ENCODE measurements at regions not wholly inside any gene's neighbourhood (a gene's known extent, or its start where the extent isn't known, plus 50 kb on each side); places are given as distances from the start of the nearest gene placed in this dataset.

DNA sequence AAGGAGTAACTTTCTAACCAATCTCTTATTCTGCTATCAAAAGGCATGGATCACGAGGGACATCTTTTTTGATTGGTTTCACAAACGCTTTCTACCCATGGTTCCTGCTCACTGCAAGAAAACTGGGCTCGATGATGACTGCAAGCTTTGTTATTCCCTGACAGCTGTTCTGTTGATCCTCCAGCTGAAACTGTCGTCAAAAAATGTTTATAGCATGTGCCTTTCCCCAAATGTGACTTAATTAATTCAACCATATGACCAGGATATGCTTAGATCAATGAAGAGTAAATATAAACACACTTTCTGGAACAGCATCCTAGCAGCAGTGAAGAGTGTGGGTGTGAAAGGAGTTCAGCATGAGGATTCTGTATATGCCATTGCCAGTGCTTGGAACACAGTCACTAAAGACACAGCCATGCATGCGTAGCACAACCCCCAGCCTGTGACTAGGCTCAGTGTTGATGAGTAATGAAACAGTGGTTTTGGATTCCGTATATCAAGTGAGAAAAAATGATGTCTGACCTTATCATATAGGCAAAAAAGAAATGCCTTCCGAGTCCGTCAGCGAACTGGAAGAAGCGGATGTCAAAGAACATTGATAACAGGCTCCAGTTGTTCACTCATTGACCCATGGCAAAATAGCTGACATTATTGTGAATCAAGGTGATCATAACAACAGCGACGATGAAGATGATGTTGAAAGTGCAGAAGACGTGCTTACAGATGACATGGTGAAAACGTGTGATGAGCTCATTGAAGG is 347.4 kb downstream of the FGF9 start:
- Histone ChIP-seq H2BK5ac (ENCODE audit: low read depth, low read length, poor library complexity, severe bottlenecking) (no peak overlapping the region), H2BK20ac (ENCODE audit: low read depth, low read length) (peak overlapping the region; percentile 16; the same call in 1 of the 2 replicates), H2BK15ac (ENCODE audit: low read depth, low read length) (no peak overlapping the region), H4K8ac (ENCODE audit: low read depth in 2 of 2, low read length in 2 of 2) (no peak overlapping the region), H3K9ac (ENCODE audit: low read depth, low read length) (no peak overlapping the region), H3K18ac (ENCODE audit: low read depth, low read length) (peak overlapping the region; percentile 20; the same call in 1 of the 2 replicates), H3K27ac (ENCODE audit: insufficient read depth, low read length) (no peak overlapping the region), H3K27me3 (ENCODE audit: control insufficient read depth, insufficient read depth, low read length) (no peaks in the 10 kb centered on the region), H2BK120ac (ENCODE audit: low read depth, low read length) (no peak overlapping the region; the same call in 1 of the 2 replicates), H3K36me3 (ENCODE audit: control insufficient read depth, insufficient read depth, low read length) (no peaks in the 10 kb centered on the region), H4K20me1 (ENCODE audit: insufficient read depth, low read length) (no peaks in the 10 kb centered on the region), H3K4me2 (ENCODE audit: low read depth, low read length) (no peak overlapping the region; the same call in 1 of the 2 replicates), H3K79me1 (ENCODE audit: low read depth in 1 of 2, low read length in 2 of 2) (no peaks in the 10 kb centered on the region), H3K14ac (replicated peaks; ENCODE audit: low read depth, low read length) (0 out of 2 replicates have a peak overlapping the region, but pooled peaks have one; percentile 2), H2AK5ac (ENCODE audit: low read depth, low read length) (no peak overlapping the region; the same call in 1 of the 2 replicates), H3K4ac (ENCODE audit: low read depth, low read length) (no peak overlapping the region), H4K91ac (ENCODE audit: insufficient read depth, low read depth, low read length) (no peak overlapping the region), H2AFZ (replicated peaks; ENCODE audit: low read length, poor library complexity) (peak overlapping the region; percentile 1), H3K9me3 (ENCODE audit: control insufficient read depth, insufficient read depth, low read length) (no peaks in the 10 kb centered on the region), H3K23ac (ENCODE audit: low read depth, low read length) (no peak overlapping the region), H3K56ac (ENCODE audit: extremely low read depth, insufficient read depth, low read length) (no peak overlapping the region), H3K9me1 (ENCODE audit: insufficient read depth, low read length) (no peaks in the 10 kb centered on the region), H4K5ac (ENCODE audit: low read depth, low read length) (no peak overlapping the region), H3K4me3 (ENCODE audit: insufficient read depth, low read depth, low read length) (no peak overlapping the region), H2AK9ac (replicated peaks; ENCODE audit: low read depth, low read length, poor library complexity) (no peak overlapping the region), H3K4me1 (ENCODE audit: control insufficient read depth, insufficient read depth, low read length) (no peaks in the 10 kb centered on the region)
- dilution Hi-C loops (cut with HindIII; ENCODE audit: low sequenced_read_pairs, unreplicated experiment) (no loop called here), in situ Hi-C loops (cut with MboI; ENCODE audit: low sequenced_read_pairs) (no loop called here), intact Hi-C loops (cut with micrococcal nuclease) (no loop called here)
- DNase-seq: no peak
- peak; percentile 48 for ATAC-seq (ENCODE audit: low read depth)
- ChIA-PET CTCF (no interaction called here), POLR2A (ENCODE audit: unreplicated experiment) (no interaction called here)
- 83% methylated on average over 6 of the region's 14 CpGs; no CpG with 5 or more reads in 1 of the 2 experiments for WGBS, 2 experiments (ENCODE audit: extremely low coverage in 2 of 2, insufficient read length in 1 of 2)
- BruUV-seq (replicated peaks): no TSS peak
- TF ChIP-seq MXI1 (IDR thresholded peaks at IDR 0.05; ENCODE audit: borderline replicate concordance, low read depth, low read length): no peak
- no peak for TF ChIP-seq SMC3 (IDR thresholded peaks at IDR 0.05; ENCODE audit: low read depth, low read length)
- TF ChIP-seq BHLHE40 (IDR thresholded peaks at IDR 0.05; ENCODE audit: low read depth, low read length): no peak
- TF ChIP-seq POLR2A (IDR thresholded peaks at IDR 0.05; ENCODE audit: low read depth, low read length): no peak
- TF ChIP-seq NFE2L2 (IDR thresholded peaks at IDR 0.05; ENCODE audit: low read depth, low read length): no peak
- no peak for TF ChIP-seq MAFK (IDR thresholded peaks at IDR 0.05; ENCODE audit: low read depth, low read length)
- no peak for TF ChIP-seq RFX5 (IDR thresholded peaks at IDR 0.05; ENCODE audit: low read depth, low read length)
- TF ChIP-seq MAZ (IDR thresholded peaks at IDR 0.05; ENCODE audit: borderline replicate concordance, low read depth, low read length): no peak
- TF ChIP-seq CEBPB (IDR thresholded peaks at IDR 0.05; ENCODE audit: low read depth, low read length): no peak
- no peak for TF ChIP-seq RCOR1 (IDR thresholded peaks at IDR 0.05; ENCODE audit: insufficient replicate concordance, low read length)
- TF ChIP-seq, protein P1, sequence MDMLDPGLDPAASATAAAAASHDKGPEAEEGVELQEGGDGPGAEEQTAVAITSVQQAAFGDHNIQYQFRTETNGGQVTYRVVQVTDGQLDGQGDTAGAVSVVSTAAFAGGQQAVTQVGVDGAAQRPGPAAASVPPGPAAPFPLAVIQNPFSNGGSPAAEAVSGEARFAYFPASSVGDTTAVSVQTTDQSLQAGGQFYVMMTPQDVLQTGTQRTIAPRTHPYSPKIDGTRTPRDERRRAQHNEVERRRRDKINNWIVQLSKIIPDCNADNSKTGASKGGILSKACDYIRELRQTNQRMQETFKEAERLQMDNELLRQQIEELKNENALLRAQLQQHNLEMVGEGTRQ (IDR thresholded peaks at IDR 0.05; ENCODE audit: low read depth, low read length): no peak
- TF ChIP-seq RAD21 (IDR thresholded peaks at IDR 0.05; ENCODE audit: low read length): no peak
- TF ChIP-seq FOS (IDR thresholded peaks at IDR 0.05; ENCODE audit: low read depth, low read length): no peak
- TF ChIP-seq CHD1 (IDR thresholded peaks at IDR 0.05; ENCODE audit: low read depth, low read length): no peak
- TF ChIP-seq, protein P2, sequence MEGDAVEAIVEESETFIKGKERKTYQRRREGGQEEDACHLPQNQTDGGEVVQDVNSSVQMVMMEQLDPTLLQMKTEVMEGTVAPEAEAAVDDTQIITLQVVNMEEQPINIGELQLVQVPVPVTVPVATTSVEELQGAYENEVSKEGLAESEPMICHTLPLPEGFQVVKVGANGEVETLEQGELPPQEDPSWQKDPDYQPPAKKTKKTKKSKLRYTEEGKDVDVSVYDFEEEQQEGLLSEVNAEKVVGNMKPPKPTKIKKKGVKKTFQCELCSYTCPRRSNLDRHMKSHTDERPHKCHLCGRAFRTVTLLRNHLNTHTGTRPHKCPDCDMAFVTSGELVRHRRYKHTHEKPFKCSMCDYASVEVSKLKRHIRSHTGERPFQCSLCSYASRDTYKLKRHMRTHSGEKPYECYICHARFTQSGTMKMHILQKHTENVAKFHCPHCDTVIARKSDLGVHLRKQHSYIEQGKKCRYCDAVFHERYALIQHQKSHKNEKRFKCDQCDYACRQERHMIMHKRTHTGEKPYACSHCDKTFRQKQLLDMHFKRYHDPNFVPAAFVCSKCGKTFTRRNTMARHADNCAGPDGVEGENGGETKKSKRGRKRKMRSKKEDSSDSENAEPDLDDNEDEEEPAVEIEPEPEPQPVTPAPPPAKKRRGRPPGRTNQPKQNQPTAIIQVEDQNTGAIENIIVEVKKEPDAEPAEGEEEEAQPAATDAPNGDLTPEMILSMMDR (conservative IDR thresholded peaks at IDR 0.05; ENCODE audit: low read depth, low read length): no peak
